AG09309 (cell line): ENCODE measurements at regions not wholly inside any gene's neighbourhood (a gene's known extent, or its start where the extent isn't known, plus 50 kb on each side); places are given as distances from the start of the nearest gene placed in this dataset.

Source experiments
- DNase-seq: peaks from one replicate; pipeline ENCODE4 v3.0.0-alpha.2; 2010; ENCODE audit warnings: low read depth
- H3K4me3 ChIP-seq: 2 replicates; pipeline ENCODE4 v1.5.1; 2011; ENCODE audit warnings: mild to moderate bottlenecking, low read depth, low read length, moderate library complexity; ENCODE audit not compliant: control insufficient read depth
- TF ChIP-seq, protein P1 (sequence below): IDR thresholded peaks from 2 replicates; pipeline ENCODE4 v1.5.1; 2011; ENCODE audit warnings: mild to moderate bottlenecking, low read depth, low read length, inconsistent platforms; ENCODE audit not compliant: insufficient read depth, control insufficient read depth; ENCODE audit errors: missing control alignments

DNA sequence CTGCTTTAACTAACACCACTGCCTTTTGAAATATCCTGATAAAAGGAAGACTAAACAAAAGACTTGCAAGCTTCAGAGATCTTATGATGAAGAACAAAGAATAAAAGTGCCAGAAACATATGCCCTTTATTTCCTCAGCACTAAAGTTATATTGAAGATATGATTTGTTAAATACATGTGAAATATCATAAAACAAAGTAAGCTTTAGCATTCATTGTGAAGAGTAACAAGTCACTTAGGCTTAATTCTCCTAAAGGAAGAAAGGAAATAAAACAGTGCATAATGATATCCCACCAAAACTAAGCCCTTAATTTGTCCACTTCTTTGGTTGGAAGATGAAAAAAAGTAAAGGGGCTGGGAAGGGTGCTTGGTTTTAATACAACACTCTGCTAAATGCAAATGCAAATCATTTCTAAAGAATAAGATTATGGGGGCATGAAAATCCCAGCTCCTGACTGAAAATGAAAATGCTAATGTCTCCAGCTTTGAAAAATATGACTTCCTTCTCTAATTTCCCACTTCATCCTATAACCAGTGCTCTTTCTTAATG lies 227.2 kb downstream of the FAT4 start:
- no peak overlapping the region for H3K4me3 ChIP-seq
- TF ChIP-seq, protein P1, sequence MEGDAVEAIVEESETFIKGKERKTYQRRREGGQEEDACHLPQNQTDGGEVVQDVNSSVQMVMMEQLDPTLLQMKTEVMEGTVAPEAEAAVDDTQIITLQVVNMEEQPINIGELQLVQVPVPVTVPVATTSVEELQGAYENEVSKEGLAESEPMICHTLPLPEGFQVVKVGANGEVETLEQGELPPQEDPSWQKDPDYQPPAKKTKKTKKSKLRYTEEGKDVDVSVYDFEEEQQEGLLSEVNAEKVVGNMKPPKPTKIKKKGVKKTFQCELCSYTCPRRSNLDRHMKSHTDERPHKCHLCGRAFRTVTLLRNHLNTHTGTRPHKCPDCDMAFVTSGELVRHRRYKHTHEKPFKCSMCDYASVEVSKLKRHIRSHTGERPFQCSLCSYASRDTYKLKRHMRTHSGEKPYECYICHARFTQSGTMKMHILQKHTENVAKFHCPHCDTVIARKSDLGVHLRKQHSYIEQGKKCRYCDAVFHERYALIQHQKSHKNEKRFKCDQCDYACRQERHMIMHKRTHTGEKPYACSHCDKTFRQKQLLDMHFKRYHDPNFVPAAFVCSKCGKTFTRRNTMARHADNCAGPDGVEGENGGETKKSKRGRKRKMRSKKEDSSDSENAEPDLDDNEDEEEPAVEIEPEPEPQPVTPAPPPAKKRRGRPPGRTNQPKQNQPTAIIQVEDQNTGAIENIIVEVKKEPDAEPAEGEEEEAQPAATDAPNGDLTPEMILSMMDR, result no peak
- no peak for DNase-seq

DNA sequence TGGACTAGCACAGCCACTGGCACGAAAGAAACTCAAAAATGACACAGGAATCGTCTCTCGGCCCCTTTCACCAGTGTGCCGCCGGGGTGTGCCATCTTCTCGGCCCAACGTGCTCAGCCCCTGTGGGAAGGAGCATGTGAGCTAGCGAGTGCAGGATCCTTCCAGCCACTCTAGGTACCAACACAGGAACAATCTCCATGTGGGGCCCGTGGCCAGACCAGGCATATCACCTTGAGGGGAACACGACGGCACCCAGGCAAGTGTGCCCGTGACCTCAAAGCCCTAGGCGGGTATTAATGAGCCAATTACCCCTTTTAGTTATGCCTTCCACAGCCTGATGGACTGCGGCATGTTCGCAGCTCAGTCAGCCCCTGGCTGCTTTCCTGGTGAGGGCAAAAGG lies 231.5 kb downstream of the FAT4 start:
- no peak for DNase-seq
- TF ChIP-seq, protein P1, result no peak
- H3K4me3 ChIP-seq, result no peak overlapping the region

DNA sequence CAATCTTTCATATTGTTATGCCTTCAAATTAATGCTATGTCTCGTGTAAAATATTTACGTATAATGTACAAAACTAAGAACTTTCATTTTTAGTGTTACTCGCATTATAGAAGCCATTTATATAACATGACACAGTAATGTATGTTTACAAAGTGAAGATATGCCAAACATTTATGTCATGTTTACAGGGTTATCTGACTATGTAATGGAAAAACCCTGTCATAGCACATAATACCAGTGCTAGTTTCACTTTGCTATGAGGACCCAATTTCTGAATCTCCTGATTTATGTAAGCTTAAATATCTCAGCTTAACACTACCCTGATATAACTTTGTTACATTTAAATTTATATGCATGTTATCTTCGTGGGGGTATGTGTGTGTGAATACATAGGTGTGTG lies 233.1 kb downstream of the FAT4 start:
- TF ChIP-seq, protein P1, result no peak
- H3K4me3 ChIP-seq, result no peak overlapping the region
- no peak for DNase-seq

DNA sequence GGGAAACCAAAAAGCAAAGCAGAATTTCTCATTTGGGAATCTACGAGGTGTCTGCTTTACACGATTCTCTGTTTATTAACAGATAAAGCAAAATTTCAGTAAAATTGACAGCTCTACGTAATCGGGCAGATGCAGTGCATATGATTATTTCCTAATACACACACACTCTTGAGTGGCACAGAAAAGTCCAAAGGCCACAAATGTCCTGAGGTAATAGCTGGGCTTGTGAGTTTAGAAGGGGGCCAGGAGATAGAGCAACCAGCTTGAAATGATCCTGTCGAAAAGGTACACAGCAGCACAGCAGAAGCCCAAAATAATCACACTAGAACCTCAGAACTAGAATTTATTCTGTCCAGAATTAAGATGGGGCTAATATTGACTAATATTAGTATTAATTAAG lies 236.0 kb downstream of the FAT4 start:
- no peak overlapping the region for H3K4me3 ChIP-seq
- DNase-seq, result no peak
- TF ChIP-seq, protein P1, result no peak

DNA sequence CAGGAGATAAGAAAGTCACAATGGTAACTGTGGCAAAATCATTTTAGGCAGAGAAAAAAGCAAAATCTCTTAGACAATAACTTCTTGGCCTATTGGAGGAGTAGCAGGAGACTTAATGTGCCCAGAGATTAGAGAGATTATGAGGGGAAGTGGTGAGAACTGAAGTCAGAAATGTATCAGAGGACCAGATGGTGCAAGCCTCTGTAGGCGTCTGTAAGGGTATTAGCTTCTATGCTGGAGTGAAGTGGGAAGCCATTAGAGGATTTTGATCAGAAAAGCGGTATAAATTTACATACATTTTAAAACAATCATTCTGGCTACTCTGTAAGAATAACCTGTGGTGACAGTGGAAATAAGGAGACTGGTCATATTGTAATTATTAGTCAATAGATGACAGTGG lies 236.7 kb downstream of the FAT4 start:
- no peak for DNase-seq
- TF ChIP-seq, protein P1, result no peak
- no peak overlapping the region for H3K4me3 ChIP-seq

DNA sequence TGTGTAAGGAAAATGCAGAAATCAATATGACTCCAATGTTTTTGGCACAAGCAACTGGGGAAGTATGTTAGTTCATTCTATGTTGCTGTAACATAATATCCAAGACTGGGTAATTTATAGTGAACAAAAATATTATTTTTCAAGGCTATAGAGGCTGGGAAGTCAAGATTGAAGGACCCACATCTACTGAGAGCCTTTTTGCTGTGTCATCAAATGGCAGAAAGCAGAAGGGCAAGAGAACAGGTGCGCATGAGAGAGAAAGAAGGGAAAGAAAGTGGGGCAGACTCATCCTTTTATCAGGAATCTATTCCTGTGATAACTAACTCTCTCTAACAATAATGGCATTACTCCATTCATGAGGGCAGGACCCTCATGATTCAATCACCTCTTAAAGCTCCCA lies 237.2 kb downstream of the FAT4 start:
- TF ChIP-seq, protein P1, result no peak
- H3K4me3 ChIP-seq, result no peak overlapping the region
- no peak for DNase-seq

DNA sequence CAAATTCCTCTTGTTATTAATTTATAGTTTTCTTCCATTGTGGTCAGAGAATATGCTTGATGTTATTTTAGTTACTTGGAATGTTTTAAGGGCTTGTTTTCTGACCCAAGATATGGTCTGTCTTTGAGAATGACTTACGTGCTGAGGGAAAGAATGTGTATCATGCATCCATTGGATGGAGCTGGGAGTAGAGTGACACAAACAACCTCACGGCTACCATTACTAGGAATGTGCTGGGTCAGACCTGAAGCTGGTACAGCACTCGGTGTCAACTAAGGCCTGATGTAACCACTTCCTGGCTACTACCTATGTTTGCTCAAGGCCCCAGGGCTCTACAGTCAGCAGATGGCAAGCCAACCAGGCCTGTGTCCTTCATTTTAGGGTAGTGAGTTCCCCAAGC lies 257.8 kb downstream of the FAT4 start:
- H3K4me3 ChIP-seq, result no peak overlapping the region
- TF ChIP-seq, protein P1, result no peak
- no peak for DNase-seq
